AG04449 (cell line): ENCODE measurements at regions not wholly inside any gene's neighbourhood (a gene's known extent, or its start where the extent isn't known, plus 50 kb on each side); places are given as distances from the start of the nearest gene placed in this dataset.

Source experiments
- CTCF ChIA-PET: fragments of 350-600 bp; formaldehyde crosslinking; extraction: SDS; loops from one replicate; lab custom pipeline; 2021; ENCODE audit warnings: antibody characterized with exemption; lab: Yijun Ruan, JAX
- POLR2A ChIA-PET: fragments of 400-600, 350-600 bp; formaldehyde crosslinking; extraction: SDS; loops from one replicate; lab custom pipeline; 2020; ENCODE audit warnings: antibody characterized with exemption, inconsistent platforms; lab: Yijun Ruan, JAX
- DNase-seq: peaks from one replicate; pipeline ENCODE4 v3.0.0-alpha.2; 2010; ENCODE audit warnings: low read depth, low spot score
- H3K4me3 ChIP-seq: 2 replicates; pipeline ENCODE4 v1.5.1; 2011; ENCODE audit warnings: low read depth, mild to moderate bottlenecking, control low read depth, low read length
- TF ChIP-seq, protein P1 (sequence below): IDR thresholded peaks from one replicate; pipeline ENCODE4 v1.5.1; 2011; ENCODE audit warnings: mild to moderate bottlenecking, moderate library complexity, low read length, control low read depth, inconsistent platforms; ENCODE audit not compliant: insufficient read depth; ENCODE audit errors: missing control alignments

DNA sequence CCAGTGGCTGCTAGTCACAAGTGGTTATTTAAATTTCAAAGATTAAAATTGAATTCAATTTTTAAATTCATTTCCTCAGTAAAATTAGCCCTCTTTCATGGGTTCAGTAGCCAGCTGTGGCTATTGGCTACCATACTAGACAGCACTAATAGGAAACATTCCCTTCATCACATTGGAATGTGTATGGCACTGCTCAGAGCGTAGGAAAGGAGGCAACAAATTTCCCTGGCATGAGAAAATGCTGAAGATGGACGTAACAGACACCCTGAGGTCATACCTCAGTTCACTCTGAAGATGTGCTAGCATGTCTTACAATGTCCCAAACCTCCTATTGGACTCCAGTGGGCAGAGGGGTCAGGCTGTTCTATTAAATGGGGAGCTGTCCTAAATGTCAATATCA lies 96.4 kb downstream of the C1QL2 start:
- no peak overlapping the region for H3K4me3 ChIP-seq
- CTCF ChIA-PET: no interaction called here
- DNase-seq: no peak
- TF ChIP-seq, protein P1, sequence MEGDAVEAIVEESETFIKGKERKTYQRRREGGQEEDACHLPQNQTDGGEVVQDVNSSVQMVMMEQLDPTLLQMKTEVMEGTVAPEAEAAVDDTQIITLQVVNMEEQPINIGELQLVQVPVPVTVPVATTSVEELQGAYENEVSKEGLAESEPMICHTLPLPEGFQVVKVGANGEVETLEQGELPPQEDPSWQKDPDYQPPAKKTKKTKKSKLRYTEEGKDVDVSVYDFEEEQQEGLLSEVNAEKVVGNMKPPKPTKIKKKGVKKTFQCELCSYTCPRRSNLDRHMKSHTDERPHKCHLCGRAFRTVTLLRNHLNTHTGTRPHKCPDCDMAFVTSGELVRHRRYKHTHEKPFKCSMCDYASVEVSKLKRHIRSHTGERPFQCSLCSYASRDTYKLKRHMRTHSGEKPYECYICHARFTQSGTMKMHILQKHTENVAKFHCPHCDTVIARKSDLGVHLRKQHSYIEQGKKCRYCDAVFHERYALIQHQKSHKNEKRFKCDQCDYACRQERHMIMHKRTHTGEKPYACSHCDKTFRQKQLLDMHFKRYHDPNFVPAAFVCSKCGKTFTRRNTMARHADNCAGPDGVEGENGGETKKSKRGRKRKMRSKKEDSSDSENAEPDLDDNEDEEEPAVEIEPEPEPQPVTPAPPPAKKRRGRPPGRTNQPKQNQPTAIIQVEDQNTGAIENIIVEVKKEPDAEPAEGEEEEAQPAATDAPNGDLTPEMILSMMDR: no peak
- POLR2A ChIA-PET: interaction anchor here (0.6 kb wide), 1 partner anchor 1635 kb away, joined by 3 read pairs; no protein-coding TSS in a partner anchor

DNA sequence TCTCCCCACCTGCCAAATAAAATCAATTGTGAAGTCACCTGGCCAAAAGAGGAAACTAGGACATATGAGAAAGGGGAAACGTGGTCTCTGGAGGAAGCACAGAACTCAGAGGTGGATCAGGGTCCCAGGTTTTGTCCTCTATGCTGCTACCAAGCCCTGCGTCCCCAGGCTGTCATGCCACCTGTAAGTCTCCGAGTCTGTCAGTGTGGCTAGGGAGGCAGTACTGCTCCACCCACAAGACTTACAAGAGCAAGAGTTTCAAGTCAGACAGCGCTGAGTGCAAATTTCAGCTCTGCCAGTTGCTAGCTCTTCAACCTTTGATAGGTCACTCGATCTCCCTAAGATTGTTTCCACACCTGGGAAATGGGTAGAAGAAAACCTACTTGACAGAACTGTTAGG lies 98.6 kb downstream of the C1QL2 start:
- TF ChIP-seq, protein P1: no peak
- ChIA-PET POLR2A (no interaction called here), CTCF (no interaction called here)
- H3K4me3 ChIP-seq: no peak overlapping the region
- DNase-seq: no peak

DNA sequence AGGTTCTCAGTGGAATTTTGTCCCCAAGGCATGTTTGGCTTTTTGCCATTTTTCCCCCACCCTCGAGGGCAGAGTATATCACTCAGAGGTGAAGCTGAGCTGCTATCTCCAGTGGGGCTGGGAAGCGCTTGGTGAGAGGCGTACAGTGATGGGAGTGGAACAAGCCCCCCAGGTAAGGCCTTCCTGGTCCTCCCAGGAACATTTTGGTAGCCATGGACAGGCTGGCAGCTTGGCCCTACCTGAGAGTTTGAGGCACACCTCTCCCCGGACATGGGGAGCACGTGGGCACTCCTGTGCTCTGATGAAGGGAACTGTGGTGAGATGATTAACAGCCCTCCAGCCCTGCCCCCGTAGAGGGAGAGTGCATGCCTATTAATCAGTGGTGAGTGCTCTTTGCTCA lies 99.3 kb downstream of the C1QL2 start:
- H3K4me3 ChIP-seq: no peak overlapping the region
- no peak for DNase-seq
- ChIA-PET POLR2A (no interaction called here), CTCF (no interaction called here)
- TF ChIP-seq, protein P1: no peak

DNA sequence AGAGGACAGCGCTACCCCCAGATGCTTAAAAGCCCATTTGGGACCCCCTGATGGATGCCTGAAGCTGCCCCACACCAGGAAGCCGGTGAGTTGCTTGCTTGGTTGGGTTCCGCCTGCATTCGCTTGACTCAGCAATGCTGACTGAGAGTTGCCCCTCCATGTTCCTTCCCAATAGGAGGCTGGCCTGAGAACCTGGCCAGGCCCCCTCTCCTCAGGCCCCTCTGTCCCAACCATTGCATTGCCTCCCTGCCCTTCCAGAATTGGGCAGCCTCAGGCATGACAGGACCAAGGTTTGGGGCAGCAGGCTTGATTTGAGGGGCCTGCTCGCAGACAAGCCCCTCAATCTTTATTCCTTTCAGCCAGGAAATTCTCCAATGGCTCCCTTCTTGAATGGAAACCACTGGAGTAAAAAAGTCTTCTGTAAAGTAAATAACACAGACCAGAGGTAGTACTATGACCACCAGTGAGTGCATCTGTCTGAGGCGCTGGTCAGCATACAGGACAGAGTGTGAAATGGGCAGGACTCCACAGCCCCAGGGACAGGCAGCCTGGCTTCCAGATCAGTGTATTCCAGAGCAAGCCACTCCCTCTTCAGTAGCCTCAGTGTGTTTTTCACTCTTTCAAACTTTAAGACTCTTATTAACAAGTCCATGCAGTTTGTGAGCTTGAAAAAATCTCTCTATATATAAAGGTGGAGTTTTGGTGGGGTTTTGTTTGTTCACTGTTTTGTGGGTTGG lies 104.7 kb downstream of the C1QL2 start:
- TF ChIP-seq, protein P1: no peak

DNA sequence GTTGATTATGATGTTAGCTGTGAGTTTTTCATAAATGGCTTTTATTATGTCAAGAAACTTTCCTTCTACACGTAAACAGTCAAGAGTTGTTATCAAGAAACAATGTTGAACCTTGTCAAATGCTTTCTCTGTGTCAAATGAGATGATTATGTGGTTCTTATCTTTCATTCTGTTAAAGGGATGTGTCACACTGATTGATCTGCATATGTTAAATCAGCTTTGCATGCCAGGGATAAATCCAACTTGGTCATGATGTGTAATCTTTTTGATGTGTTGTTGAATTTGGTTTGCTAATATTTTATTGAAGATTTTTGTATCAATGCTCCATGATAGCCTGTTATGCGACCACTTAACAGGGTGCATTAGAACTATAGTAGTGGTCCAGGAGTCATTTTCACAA lies 107.3 kb downstream of the C1QL2 start:
- ChIA-PET POLR2A (no interaction called here), CTCF (no interaction called here)
- TF ChIP-seq, protein P1: no peak
- DNase-seq: no peak
- no peak overlapping the region for H3K4me3 ChIP-seq

More for the DNA sequence above, 104.7 kb downstream of the C1QL2 start:
- H3K4me3 ChIP-seq: no peak overlapping the region
- DNase-seq: no peak
- CTCF ChIA-PET: no interaction called here
- POLR2A ChIA-PET: no interaction called here

DNA sequence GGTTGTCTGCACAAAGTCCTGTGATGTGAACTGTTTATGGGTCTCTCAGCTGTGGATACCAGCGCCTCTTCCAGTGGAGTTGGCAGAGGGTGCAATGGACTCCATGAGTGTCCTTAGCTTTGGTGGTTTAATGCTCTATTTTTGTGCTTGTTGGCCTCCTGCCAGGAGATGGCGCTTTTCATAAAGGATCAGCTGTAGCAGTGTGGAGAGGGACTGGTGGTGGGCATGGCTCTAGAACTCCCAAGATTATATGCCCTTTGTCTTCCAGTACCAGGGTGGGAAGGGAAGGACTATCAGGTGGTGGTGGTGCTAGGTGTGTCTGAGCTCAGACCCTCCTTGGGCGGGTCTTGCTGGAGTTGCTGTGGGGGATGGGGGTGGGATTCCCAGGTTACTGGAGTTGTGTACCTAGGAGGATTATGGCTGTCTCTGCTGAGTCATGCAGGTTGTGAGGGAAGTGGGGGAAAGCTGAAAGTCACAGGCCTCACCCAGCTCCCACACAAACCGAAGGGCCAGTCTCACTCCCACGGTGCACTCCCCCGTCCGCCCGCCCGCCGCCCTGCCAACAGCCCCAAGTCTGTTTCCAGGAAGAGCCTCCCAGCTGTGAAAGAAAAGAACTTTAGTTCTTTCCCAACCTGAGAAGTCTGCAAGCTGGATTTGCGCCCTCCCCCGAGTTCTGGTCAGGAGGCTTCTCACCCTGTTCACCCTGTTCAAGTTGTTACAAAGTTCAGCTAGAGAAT lies 108.1 kb downstream of the MARCO start:
- CTCF ChIA-PET: interaction anchor here (1.9 kb wide), 1 partner anchor 214 kb away, joined by 5 read pairs; no protein-coding TSS in a partner anchor
- TF ChIP-seq, protein P1: no peak
- no peak overlapping the region for H3K4me3 ChIP-seq
- no peak for DNase-seq
- POLR2A ChIA-PET: no interaction called here
